Keratinocyte (primary cell): ENCODE measurements at regions not wholly inside any gene's neighbourhood (a gene's known extent, or its start where the extent isn't known, plus 50 kb on each side); places are given as distances from the start of the nearest gene placed in this dataset.

Experiments
- CTCF ChIP-seq, 3 experiments: IDR thresholded peaks in 1 of 3; conservative IDR thresholded peaks in 1 of 3; optimal IDR thresholded peaks in 1 of 3; 2 replicates in 2 of 3; 3 replicates in 1 of 3; pipeline versions ENCODE3 to v1.5.1; 2011; ENCODE audit warnings: low read length in 3 of 3, mild to moderate bottlenecking in 3 of 3, moderate library complexity in 2 of 3, control low read depth in 1 of 3, inconsistent platforms in 1 of 3; ENCODE audit not compliant: insufficient read depth in 2 of 3; ENCODE audit errors: extremely low read depth in 1 of 3
- EZH2 ChIP-seq: IDR thresholded peaks from one replicate; pipeline ENCODE4 v1.6.1; 2012; ENCODE audit warnings: inconsistent platforms, mild to moderate bottlenecking, low read length, moderate library complexity

GRCh38 chr6:14732226-14732843, 513.5 kb upstream of the JARID2 start:
- TF ChIP-seq CTCF (optimal IDR thresholded peaks at IDR 0.05 in 1 of 3, IDR thresholded peaks at IDR 0.05 in 1 of 3, conservative IDR thresholded peaks at IDR 0.05 in 1 of 3; ENCODE audit: extremely low read depth in 1 of 3, insufficient read depth in 2 of 3, low read length in 3 of 3) (no peak), EZH2 (no peak)
